ENCODE measurements at regions not wholly inside any gene's neighbourhood (a gene's known extent, or its start where the extent isn't known, plus 50 kb on each side); places are given as distances from the start of the nearest gene placed in this dataset.
A peak's percentile ranks its signal among the peaks of the same experiment; 100 is the strongest.

GRCh38 chr19:30883071-30883470 lies 466.2 kb downstream of the TSHZ3 start:
- DNase-seq (no peak), ATAC-seq (peak in 1 of 8 donors; percentile 56)
- intact Hi-C loops (cut with DNase I): no loop called here
- Histone ChIP-seq H3K9me3 (no peaks in the 10 kb centered on the region), H3K36me3 (no peaks in the 10 kb centered on the region), H3K4me3 (no peak overlapping the region), H3K27me3 (peaks cover 0 to 8% (median 0%) of the 10 kb centered on the region in 7 donors), H3K4me1 (peaks cover 0 to 20% (median 0%) of the 10 kb centered on the region in 9 donors), H3K27ac (no peak overlapping the region)
- no peak for TF ChIP-seq CTCF (IDR thresholded peaks at IDR 0.05)
- WGBS, 2 donors: 72 to 74% methylated on average over 4 of the region's 4 CpGs

GRCh38 chr19:30882411-30883005 lies 466.7 kb downstream of the TSHZ3 start:
- TF ChIP-seq CTCF (IDR thresholded peaks at IDR 0.05): peak in 1 of 9 donors; percentile 14
- no peaks in the 10 kb centered on the region for H3K9me3 ChIP-seq
- no peak overlapping the region for H3K27ac ChIP-seq
- DNase-seq (no peak), ATAC-seq (no peak)
- H3K27me3 ChIP-seq: peaks cover 0 to 8% (median 0%) of the 10 kb centered on the region in 7 donors
- no peak overlapping the region for H3K4me3 ChIP-seq
- peaks cover 0 to 24% (median 0%) of the 10 kb centered on the region in 9 donors for H3K4me1 ChIP-seq
- WGBS, 2 donors: 69 to 77% methylated on average over 7 of the region's 7 CpGs
- H3K36me3 ChIP-seq: no peaks in the 10 kb centered on the region
- intact Hi-C loops (cut with DNase I): no loop called here

GRCh38 chr19:30881930-30882329 lies 467.3 kb downstream of the TSHZ3 start:
- Histone ChIP-seq H3K36me3 (no peaks in the 10 kb centered on the region), H3K4me3 (no peak overlapping the region), H3K4me1 (peaks cover 0 to 30% (median 0%) of the 10 kb centered on the region in 9 donors), H3K27ac (no peak overlapping the region), H3K9me3 (no peaks in the 10 kb centered on the region), H3K27me3 (peaks cover 0 to 8% (median 0%) of the 10 kb centered on the region in 7 donors)
- TF ChIP-seq CTCF (IDR thresholded peaks at IDR 0.05): no peak
- no peak for DNase-seq
- no peak for ATAC-seq
- intact Hi-C loops (cut with DNase I): no loop called here
- WGBS, 2 donors: 56 to 65% methylated on average over 2 of the region's 2 CpGs

GRCh38 chr19:30881281-30881680 lies 468.0 kb downstream of the TSHZ3 start:
- H3K36me3 ChIP-seq: no peaks in the 10 kb centered on the region
- H3K27me3 ChIP-seq: peaks cover 0 to 8% (median 0%) of the 10 kb centered on the region in 7 donors
- no peak overlapping the region for H3K27ac ChIP-seq
- ATAC-seq (no peak), DNase-seq (no peak)
- no peaks in the 10 kb centered on the region for H3K9me3 ChIP-seq
- TF ChIP-seq CTCF (IDR thresholded peaks at IDR 0.05): no peak
- peaks cover 0 to 30% (median 0%) of the 10 kb centered on the region in 9 donors for H3K4me1 ChIP-seq
- no peak overlapping the region for H3K4me3 ChIP-seq
- whole genome bisulfite sequencing, 2 donors: 67 to 78% methylated on average over 7 of the region's 7 CpGs
- intact Hi-C loops (cut with DNase I): no loop called here
